ENCODE measurements at regions not wholly inside any gene's neighbourhood (a gene's known extent, or its start where the extent isn't known, plus 50 kb on each side); places are given as distances from the start of the nearest gene placed in this dataset.

GRCh38 chr20:52676283-52676995 is 295.7 kb upstream of the TSHZ2 start:
- H3K4me3 ChIP-seq (ENCODE audit: low read depth in 2 of 2, low read length in 2 of 2): no peak overlapping the region
- peaks cover 2% of the 10 kb centered on the region; the same call in 1 of the 2 replicates for H3K27me3 ChIP-seq (ENCODE audit: control insufficient read depth, insufficient read depth, low read length)
- ChIA-PET CTCF (no interaction called here), POLR2A (no interaction called here)
- H3K4me1 ChIP-seq (ENCODE audit: control insufficient read depth, insufficient read depth, low read length): no peaks in the 10 kb centered on the region
- no TSS peak for BruUV-seq (replicated peaks)
- TF ChIP-seq REST (IDR thresholded peaks at IDR 0.05; ENCODE audit: insufficient read depth in 1 of 2, low read depth in 2 of 2, low read length in 1 of 2) (no peak), POLR2AphosphoS5 (IDR thresholded peaks at IDR 0.05; ENCODE audit: low read depth, low read length) (no peak), CTCF (IDR thresholded peaks at IDR 0.05) (no peak), SIN3A (IDR thresholded peaks at IDR 0.05; ENCODE audit: borderline replicate concordance, insufficient read depth, low read depth, low read length) (no peak), TCF7L2 (IDR thresholded peaks at IDR 0.05; ENCODE audit: low read depth, low read length) (no peak)
- no peak overlapping the region for H3K27ac ChIP-seq (ENCODE audit: low read length)
- H3K9me3 ChIP-seq (ENCODE audit: control insufficient read depth, insufficient read depth, low read depth, low read length): no peaks in the 10 kb centered on the region
- ATAC-seq (no peak), DNase-seq (ENCODE audit: low read depth, low spot score) (no peak)
- H3K36me3 ChIP-seq (ENCODE audit: control insufficient read depth, insufficient read depth, low read length): no peaks in the 10 kb centered on the region
- in situ Hi-C loops (cut with HindIII; ENCODE audit: low pct_unique_long_range_greater_than_20kb, low sequenced_read_pairs) (no loop called here), intact Hi-C loops (cut with micrococcal nuclease; ENCODE audit: unreplicated experiment) (no loop called here)

- H3K27ac ChIP-seq (ENCODE audit: low read length): no peak overlapping the region
- no peaks in the 10 kb centered on the region for H3K9me3 ChIP-seq (ENCODE audit: control insufficient read depth, insufficient read depth, low read depth, low read length)
- intact Hi-C loops (cut with micrococcal nuclease; ENCODE audit: unreplicated experiment) (no loop called here), in situ Hi-C loops (cut with HindIII; ENCODE audit: low pct_unique_long_range_greater_than_20kb, low sequenced_read_pairs) (no loop called here)
- H3K4me3 ChIP-seq (ENCODE audit: low read depth in 2 of 2, low read length in 2 of 2): no peak overlapping the region
- no peak for DNase-seq (ENCODE audit: low read depth, low spot score)
- H3K27me3 ChIP-seq (ENCODE audit: control insufficient read depth, insufficient read depth, low read length): peaks cover 2% of the 10 kb centered on the region; the same call in 1 of the 2 replicates
- ChIA-PET CTCF (no interaction called here), POLR2A (no interaction called here)
- no peaks in the 10 kb centered on the region for H3K4me1 ChIP-seq (ENCODE audit: control insufficient read depth, insufficient read depth, low read length)
- no peak for TF ChIP-seq REST (IDR thresholded peaks at IDR 0.05; ENCODE audit: insufficient read depth in 1 of 2, low read depth in 2 of 2, low read length in 1 of 2)
- no peak for TF ChIP-seq SIN3A (IDR thresholded peaks at IDR 0.05; ENCODE audit: borderline replicate concordance, insufficient read depth, low read depth, low read length)
- TF ChIP-seq POLR2AphosphoS5 (IDR thresholded peaks at IDR 0.05; ENCODE audit: low read depth, low read length): no peak
- TF ChIP-seq CTCF (IDR thresholded peaks at IDR 0.05): no peak
- TF ChIP-seq TCF7L2 (IDR thresholded peaks at IDR 0.05; ENCODE audit: low read depth, low read length): no peak
- no peaks in the 10 kb centered on the region for H3K36me3 ChIP-seq (ENCODE audit: control insufficient read depth, insufficient read depth, low read length)
- BruUV-seq (replicated peaks): no TSS peak
- ATAC-seq: no peak
These were observed 296.8 kb upstream of the TSHZ2 start for GRCh38 chr20:52675375-52675774.
